SK-N-DZ (cell line): ENCODE measurements at regions not wholly inside any gene's neighbourhood (a gene's known extent, or its start where the extent isn't known, plus 50 kb on each side); places are given as distances from the start of the nearest gene placed in this dataset.

Experiments
- DNase-seq: peaks from one replicate; pipeline ENCODE4 v3.0.0-alpha.2; 2015; ENCODE audit warnings: low spot score

DNA sequence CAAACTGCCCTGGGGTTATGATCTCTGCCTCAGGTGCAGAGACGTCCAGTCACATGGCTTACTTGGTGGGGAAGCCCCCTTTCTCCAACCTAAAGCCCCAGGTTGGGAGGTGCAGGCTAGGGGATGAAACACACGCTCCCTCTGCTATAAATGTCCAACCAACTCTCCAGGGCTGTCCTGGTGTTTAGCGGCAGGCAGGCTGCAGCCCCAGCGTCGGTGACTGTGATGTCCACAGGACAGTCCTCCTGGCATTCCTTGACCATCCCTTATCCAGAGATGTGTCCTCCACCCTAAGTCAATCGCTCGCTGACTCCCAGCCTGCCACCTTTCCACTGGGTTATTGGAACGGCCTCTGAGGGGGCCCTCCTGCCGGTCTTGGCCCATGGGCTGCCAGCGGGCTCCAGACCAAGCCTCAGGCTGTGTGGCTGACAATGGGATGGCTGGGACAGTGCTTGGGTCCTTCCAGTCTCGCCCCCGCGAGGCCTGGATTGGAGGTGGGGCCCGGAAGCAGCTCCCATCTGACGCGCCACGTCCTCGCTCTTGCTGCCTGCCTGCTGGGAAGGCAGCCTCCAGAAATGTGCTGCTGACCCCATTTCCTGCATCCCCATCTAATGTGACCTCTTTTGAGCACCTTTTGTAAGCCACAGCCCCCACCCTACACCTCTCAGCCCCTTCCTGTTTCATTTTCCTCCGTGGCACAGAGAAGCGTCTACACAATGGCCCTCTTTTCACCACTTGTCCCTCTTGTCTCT is 60.8 kb upstream of the ADRA2C start:
- no peak for DNase-seq

GRCh38 chr4:3704669-3705068 is 61.5 kb upstream of the ADRA2C start:
- no peak for DNase-seq

DNA sequence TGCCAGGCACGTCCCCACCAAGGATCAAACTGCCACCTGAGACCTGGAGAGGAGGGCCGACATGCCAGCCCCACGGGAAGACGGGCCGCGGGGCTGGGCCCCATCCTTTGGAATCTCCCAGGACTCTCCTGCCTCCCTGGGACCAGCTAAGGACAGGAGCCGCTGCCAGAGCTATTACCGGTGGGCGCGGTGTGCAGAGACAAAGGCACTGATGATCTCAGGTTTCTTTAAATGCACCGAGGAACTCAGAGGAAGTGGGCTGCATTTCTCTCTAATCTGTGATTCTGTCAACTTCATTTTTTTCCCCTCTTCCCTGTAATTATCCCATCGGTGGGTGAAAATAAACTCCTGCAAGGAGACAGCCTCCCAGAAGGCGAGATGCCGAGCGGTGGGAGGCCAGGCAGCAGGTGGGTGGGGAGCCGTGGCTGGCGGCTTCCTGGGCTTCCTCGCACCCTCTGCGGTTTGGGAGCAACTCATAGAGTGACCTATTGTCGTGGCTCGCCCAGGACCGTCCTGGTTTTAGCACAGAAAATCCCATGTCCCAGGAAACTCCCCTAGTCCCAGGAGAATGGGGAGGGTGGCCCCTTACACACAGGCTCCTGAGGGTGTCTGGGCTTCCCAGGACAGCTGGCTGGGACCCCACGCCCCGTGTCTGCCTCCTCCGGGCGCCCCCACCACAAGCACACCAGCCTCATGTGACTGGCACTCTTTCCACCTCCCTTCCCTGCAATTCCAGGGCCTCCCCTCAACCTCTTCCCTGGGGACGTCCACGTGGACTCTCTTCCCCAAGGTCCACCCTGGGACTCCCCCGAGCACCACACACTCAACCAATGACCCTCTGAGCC is 62.3 kb upstream of the ADRA2C start:
- DNase-seq = no peak

- DNase-seq = no peak
Observed at GRCh38 chr4:3703343-3703676, 62.9 kb upstream of the ADRA2C start.

DNA sequence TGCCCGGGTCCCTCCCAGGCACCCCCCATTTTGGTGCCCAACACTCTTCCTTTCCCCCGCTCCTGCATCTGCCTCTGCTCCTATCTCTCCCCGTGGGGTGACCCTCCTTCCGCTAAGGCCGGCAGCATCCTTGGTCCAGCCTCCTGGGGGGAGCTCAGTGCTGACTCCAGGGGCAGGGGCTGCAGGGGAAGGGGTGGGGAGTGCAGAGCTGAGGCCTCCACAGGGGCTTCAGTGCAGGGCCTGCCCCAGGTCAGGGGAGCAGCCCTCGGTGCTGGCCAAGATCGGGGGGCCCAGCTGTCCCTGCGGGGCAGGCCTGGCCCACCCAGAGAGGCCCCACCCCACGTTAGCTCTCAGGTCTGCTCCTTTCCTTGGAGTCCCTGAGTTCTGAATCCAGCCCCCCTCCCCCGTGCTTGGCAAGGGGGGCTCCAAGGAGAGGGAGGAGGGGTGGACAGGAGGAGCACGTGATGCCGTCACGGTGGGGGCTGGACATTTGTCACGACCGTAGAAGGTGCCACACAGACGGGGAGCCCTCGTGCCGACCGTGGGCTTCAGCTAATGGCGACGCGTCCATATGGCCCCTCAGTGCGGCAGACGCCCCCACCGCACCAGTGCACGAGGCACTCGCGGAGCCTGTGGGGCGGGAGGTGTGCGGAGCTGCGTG is 63.5 kb upstream of the ADRA2C start:
- DNase-seq = no peak

GRCh38 chr4:3701736-3702560 is 64.2 kb upstream of the ADRA2C start:
- DNase-seq = no peak

DNA sequence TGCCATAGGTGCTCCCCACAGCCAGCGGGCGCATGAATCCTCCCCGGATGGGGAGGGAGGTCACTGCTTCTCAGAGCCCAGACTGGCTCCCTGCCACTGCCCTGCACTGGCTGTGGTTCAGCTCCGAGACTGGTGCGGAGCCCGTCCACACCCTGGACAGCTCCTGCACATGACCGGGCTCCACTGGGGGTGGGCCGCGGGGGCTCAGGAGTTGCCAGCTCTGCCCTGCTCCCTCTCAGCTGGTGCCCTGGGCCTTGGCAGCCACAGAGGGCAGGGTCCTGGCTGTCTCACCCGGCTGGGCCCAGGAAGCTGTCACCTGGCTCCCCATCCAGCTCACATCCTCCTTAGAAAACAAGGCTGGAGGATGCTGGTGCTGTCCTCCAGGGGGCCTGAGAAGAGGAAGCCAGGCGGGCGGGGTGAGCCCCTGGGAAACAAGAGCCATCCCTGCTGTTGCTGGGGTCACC is 64.9 kb upstream of the ADRA2C start:
- no peak for DNase-seq

- DNase-seq = no peak
Observed at GRCh38 chr4:3700736-3701135, 65.4 kb upstream of the ADRA2C start.

DNA sequence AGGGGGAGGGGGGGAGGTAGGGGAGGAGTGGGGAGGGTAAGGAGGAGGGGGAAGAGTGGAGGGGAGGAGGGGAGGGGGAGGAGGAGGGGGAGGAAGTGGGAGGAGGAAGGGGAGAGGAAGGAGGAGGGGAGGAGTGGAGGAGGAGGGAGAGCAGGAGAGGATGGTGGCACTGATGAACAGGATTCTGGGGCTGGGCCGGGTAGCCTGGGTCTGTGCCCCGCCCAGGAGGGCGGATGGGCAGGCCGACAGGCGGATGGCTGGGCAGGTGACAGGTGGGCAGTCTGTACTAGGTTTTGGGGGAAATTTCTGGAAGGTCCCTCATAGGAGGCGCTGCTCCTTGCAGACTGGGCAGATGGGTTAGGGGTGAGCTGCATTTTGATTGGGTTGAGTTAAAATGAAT is 66.0 kb upstream of the ADRA2C start:
- DNase-seq = no peak

DNA sequence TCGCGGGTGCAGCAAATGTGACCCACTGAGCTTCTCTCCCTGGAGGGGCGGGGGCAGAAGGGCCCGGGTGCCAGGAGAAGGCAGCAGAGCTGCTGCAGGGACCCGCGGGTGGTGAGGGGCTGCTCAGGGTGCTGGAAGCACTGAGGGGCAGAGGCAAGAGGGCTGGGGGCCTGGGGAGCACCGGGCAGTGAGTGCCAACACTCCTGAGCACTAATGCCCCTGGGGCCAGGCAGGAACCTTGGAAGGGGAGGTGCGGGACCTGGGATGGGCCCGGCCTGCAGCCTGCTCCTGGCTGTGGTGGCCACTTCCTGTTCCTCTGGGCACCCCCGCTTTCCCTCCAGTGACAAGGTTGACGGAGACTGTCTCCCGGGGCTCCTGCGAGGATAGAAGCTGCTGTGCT is 66.5 kb upstream of the ADRA2C start:
- no peak for DNase-seq

DNA sequence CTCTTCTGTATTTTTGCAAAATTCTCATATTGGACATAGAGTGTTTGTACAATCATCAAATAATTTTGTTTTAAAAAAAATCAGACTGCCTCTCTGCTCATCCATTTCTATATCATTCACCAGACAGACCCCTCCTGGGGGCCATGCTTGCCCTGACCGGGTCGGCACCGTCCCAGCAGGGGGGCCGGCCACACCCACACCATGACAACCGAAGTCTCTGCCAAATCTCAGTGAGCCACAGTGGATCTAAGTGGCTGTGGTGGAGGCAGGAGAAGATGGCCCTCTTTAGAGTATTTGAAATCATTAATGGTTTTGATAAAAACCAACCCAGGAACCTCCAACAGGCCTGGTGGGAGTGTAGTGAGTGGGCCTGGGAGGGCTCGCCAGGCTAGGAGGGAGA is 66.9 kb upstream of the ADRA2C start:
- no peak for DNase-seq

DNA sequence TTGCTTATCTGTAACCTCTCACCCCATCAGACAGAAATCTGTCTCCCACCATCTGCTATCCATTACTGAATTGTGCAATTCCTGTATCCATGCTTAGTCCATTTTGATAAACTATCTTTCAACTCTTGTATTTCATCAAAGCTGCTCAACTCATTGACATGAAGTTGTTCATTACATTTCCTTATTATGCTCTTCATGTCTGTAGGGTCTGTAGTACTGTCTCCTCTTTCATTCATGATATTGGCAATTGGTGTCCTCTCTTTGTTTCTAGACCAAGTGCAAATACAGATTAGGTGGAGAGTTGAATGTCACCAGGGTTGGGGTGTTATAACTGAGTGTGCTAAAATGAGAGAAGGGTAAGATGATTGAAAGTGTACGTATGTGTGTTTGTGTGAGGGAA is 69.2 kb upstream of the ADRA2C start:
- no peak for DNase-seq

- no peak for DNase-seq
Observed at GRCh38 chr4:3690551-3691152, 75.5 kb upstream of the ADRA2C start.

DNA sequence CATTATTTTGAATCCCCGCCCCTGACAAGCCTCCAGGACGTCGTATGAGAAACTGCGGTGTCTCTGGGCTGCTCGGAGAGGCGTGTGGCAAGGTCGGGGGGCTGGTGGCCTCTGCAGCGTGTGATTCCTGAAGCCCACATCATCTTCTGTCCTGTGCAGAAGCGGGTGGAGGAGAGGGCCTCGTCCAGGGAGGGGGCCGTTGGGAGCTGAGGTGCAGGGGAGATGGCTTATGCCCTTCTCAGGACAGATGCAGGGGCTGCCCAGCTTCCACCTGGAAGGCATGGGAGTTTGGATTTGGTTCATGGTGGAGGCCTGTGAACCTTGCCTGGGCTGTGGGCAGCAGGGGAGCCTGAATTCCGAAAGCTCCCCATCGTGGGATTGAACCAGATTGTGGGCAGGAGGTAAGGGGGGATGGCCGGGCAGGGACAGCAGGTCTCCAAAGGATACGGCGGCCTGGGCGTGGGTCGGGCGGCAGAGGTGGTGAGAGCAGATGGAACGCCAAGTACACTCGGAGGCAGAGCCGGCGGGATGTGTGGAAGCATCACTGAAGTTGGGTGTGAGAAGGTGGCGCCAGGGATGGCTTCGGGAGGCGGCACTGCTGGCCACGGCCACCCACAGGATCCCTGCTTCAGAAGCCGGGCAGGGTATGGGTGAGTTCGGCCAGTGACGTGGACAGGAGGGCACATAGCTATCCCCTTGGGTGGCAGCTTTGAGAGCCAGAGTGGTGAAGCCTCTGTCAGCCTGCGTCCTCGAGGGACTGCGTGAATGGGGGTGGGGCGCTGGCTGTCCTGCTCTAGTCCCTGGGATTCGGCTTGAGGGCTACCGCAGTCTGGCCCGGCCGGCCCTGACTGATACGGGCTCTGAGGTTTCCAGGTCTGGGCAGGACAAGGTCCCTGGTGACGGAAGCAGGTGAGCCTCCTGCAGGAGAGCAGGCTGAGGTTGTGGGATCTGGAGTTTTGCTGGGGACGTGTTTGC is 76.3 kb upstream of the ADRA2C start:
- no peak for DNase-seq

DNA sequence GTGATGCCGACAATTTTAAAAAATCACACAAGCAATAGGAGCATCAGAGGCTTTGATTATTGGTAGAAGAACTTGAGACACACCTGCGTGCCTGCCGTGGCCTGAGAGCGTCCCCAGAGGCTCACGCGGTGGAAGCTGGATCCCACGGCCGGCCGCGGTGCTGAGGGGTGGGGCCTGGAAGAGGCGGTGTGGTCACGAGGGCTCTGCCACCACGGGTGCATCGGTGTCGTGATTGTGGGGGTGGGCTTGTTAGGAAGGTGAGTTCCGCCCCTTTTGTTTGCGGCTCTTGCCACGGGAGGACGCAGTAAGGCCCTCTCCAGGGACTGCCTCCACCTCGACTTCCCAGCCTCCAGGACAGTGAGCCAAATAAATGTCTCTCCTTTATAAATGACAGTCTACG is 77.2 kb upstream of the ADRA2C start:
- DNase-seq = no peak

DNA sequence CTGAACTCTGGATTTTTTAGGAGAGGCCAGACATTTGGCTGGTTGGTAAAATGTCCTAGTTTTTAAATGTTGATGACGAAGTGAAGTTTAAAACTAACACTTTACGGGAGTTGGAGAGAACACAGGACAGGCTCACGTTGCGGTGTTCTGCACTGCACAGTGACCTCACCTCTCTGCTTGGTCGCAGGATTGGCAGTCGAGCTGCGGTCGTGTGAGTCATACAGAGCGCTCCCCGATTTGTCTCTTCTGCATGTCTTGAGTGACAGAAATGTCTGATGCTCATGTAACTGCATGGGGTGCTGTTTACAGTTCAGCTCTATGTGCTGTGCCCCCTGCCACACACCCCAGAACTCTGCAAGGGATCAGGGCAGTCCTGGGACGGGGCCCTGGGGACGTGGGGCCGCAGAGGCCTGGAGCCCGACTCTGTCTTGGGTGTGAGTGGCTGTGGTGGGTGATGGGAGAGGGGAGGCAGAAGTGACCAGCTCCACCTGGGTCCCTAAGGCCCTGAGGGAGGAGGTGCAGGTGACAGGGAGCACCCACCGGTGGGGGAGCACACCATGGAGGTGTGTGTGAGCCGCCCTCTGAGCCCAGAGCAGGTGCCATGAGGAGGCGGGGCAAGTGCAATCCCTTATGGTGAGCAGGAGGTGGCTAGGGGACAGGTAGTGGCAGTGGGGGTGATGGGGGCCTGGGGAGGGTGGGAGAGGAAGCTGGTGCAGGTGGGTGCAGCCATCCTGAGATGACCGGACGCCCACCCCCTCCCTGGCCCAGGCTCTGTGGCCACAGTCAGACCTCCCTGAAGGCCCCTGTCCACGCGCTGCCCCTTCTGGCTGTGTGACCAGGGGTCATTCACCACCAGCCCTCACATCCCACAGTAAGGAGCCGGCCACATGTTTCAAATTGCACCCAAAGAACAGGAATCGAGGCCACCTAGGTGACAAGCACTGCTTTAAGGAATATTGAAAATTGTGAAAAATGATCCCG is 77.9 kb upstream of the ADRA2C start:
- no peak for DNase-seq

DNA sequence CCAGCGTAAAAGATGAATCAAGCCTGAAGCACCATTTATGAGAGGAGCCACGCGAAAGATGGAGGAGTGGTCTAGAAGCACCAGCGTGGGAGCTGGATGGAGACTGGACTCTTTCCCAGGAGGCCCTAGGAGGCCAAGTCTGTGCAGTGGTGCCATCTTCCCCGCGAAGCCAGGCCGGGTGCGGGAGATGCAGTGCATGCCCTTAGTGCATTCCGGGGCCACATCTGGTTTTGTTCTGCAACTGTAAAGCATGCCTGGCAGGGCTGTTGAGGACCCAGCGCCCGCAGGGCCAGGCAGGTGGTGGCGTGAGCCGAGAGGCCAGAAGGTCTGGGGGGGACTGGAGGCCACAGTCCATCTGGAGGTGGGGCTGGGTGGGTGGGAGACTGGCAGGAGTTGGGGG is 78.6 kb upstream of the ADRA2C start:
- DNase-seq = no peak

DNA sequence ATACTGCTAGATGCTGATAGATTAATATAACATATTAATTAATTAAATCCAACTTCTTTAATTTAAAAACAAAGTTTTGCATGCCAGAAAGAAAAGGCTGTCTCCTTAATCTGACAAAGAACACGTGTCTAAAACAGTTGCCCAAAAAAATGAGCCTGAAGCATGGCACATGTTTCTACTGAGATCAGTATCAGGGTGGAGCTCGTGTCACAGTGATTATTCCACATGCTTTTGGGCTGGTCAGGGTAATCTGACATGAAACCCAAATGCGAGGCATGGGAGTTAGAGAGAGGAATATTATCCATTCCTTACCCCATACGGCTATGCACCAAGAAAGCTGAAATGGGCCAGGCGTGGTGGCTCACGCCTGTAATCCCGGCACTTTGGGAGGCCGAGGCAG is 79.4 kb upstream of the ADRA2C start:
- no peak for DNase-seq

DNA sequence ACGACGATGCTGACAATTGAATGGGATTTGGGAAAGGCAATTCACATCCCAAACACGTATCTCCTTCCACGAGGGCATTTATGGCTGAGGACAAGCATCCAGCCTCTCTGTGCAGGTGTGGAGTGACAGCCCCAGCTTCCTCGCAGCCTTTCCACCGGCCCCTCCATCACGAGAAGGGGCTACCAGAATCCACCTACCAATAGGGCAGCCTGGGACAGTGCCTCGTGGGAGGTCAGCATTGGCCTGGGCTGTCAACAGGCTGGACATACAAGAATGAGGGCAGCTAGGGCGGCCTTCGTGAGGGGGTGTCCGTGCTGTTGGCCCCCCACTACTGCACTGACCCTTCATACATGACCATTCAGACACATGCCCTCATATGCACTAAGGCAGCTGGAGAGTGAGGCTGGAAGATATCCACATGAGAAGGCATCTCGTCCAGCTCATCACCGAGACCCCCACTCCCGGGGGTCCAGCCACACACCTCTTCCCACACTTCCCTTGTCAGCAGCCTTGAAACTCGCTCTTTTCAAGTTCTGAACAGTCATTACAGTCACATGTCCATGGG is 81.0 kb upstream of the ADRA2C start:
- DNase-seq = no peak
